ENCODE measurements at regions not wholly inside any gene's neighbourhood (a gene's known extent, or its start where the extent isn't known, plus 50 kb on each side); places are given as distances from the start of the nearest gene placed in this dataset.

GRCh38 chr13:82259284-82259683, 1623.0 kb downstream of the SLITRK1 start:
- intact Hi-C loops (cut with micrococcal nuclease): no loop called here
- Mint-ChIP-seq H3K4me1 (ENCODE audit: insufficient read depth, unreplicated experiment) (no peaks in the 10 kb centered on the region), H3K27ac (ENCODE audit: low read depth, unreplicated experiment) (no peak overlapping the region), H3K4me3 (ENCODE audit: unreplicated experiment) (no peak overlapping the region), H3K27me3 (ENCODE audit: insufficient read depth, unreplicated experiment) (no peaks in the 10 kb centered on the region), H3K9me3 (ENCODE audit: unreplicated experiment) (no peaks in the 10 kb centered on the region), H3K36me3 (ENCODE audit: insufficient read depth, unreplicated experiment) (no peaks in the 10 kb centered on the region)
- CTCF ChIA-PET: no interaction called here
- TF ChIP-seq, protein P1, sequence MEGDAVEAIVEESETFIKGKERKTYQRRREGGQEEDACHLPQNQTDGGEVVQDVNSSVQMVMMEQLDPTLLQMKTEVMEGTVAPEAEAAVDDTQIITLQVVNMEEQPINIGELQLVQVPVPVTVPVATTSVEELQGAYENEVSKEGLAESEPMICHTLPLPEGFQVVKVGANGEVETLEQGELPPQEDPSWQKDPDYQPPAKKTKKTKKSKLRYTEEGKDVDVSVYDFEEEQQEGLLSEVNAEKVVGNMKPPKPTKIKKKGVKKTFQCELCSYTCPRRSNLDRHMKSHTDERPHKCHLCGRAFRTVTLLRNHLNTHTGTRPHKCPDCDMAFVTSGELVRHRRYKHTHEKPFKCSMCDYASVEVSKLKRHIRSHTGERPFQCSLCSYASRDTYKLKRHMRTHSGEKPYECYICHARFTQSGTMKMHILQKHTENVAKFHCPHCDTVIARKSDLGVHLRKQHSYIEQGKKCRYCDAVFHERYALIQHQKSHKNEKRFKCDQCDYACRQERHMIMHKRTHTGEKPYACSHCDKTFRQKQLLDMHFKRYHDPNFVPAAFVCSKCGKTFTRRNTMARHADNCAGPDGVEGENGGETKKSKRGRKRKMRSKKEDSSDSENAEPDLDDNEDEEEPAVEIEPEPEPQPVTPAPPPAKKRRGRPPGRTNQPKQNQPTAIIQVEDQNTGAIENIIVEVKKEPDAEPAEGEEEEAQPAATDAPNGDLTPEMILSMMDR (IDR thresholded peaks at IDR 0.05; ENCODE audit: unreplicated experiment): no peak
- DNase-seq (ENCODE audit: unreplicated experiment): no peak
- POLR2A ChIA-PET: interaction anchor here (0.5 kb wide), 1 partner anchor 24 kb away, joined by 3 read pairs; no protein-coding TSS in a partner anchor
- no TSS peak for BruUV-seq (replicated peaks)

GRCh38 chr13:82257790-82258507, 1624.3 kb downstream of the SLITRK1 start:
- H3K36me3 Mint-ChIP-seq (ENCODE audit: insufficient read depth, unreplicated experiment): no peaks in the 10 kb centered on the region
- no peaks in the 10 kb centered on the region for H3K4me1 Mint-ChIP-seq (ENCODE audit: insufficient read depth, unreplicated experiment)
- no peak for DNase-seq (ENCODE audit: unreplicated experiment)
- BruUV-seq (replicated peaks): no TSS peak
- POLR2A ChIA-PET: no interaction called here
- H3K27me3 Mint-ChIP-seq (ENCODE audit: insufficient read depth, unreplicated experiment): no peaks in the 10 kb centered on the region
- intact Hi-C loops (cut with micrococcal nuclease): no loop called here
- CTCF ChIA-PET: interaction anchor here (0.6 kb wide), 1 partner anchor 53 kb away, joined by 3 read pairs; no protein-coding TSS in a partner anchor
- no peak overlapping the region for H3K4me3 Mint-ChIP-seq (ENCODE audit: unreplicated experiment)
- no peak overlapping the region for H3K27ac Mint-ChIP-seq (ENCODE audit: low read depth, unreplicated experiment)
- TF ChIP-seq, protein P1 (IDR thresholded peaks at IDR 0.05; ENCODE audit: unreplicated experiment): no peak
- H3K9me3 Mint-ChIP-seq (ENCODE audit: unreplicated experiment): no peaks in the 10 kb centered on the region

- intact Hi-C loops (cut with micrococcal nuclease): no loop called here
- DNase-seq (ENCODE audit: unreplicated experiment): no peak
- ChIA-PET CTCF (no interaction called here), POLR2A (no interaction called here)
- H3K4me1 Mint-ChIP-seq (ENCODE audit: insufficient read depth, unreplicated experiment): no peaks in the 10 kb centered on the region
- no peaks in the 10 kb centered on the region for H3K36me3 Mint-ChIP-seq (ENCODE audit: insufficient read depth, unreplicated experiment)
- no TSS peak for BruUV-seq (replicated peaks)
- no peaks in the 10 kb centered on the region for H3K27me3 Mint-ChIP-seq (ENCODE audit: insufficient read depth, unreplicated experiment)
- H3K27ac Mint-ChIP-seq (ENCODE audit: low read depth, unreplicated experiment): no peak overlapping the region
- H3K9me3 Mint-ChIP-seq (ENCODE audit: unreplicated experiment): peaks cover 5% of the 10 kb centered on the region
- no peak overlapping the region for H3K4me3 Mint-ChIP-seq (ENCODE audit: unreplicated experiment)
- TF ChIP-seq, protein P1 (IDR thresholded peaks at IDR 0.05; ENCODE audit: unreplicated experiment): no peak
These were observed 1633.5 kb downstream of the SLITRK1 start for GRCh38 chr13:82248762-82249161.

- no peaks in the 10 kb centered on the region for H3K4me1 Mint-ChIP-seq (ENCODE audit: insufficient read depth, unreplicated experiment)
- H3K9me3 Mint-ChIP-seq (ENCODE audit: unreplicated experiment): no peaks in the 10 kb centered on the region
- H3K27ac Mint-ChIP-seq (ENCODE audit: low read depth, unreplicated experiment): no peak overlapping the region
- intact Hi-C loops (cut with micrococcal nuclease): no loop called here
- ChIA-PET POLR2A (no interaction called here), CTCF (no interaction called here)
- H3K36me3 Mint-ChIP-seq (ENCODE audit: insufficient read depth, unreplicated experiment): no peaks in the 10 kb centered on the region
- no TSS peak for BruUV-seq (replicated peaks)
- no peak for DNase-seq (ENCODE audit: unreplicated experiment)
- no peak overlapping the region for H3K4me3 Mint-ChIP-seq (ENCODE audit: unreplicated experiment)
- TF ChIP-seq, protein P1 (IDR thresholded peaks at IDR 0.05; ENCODE audit: unreplicated experiment): no peak
- H3K27me3 Mint-ChIP-seq (ENCODE audit: insufficient read depth, unreplicated experiment): no peaks in the 10 kb centered on the region
These were observed 1636.4 kb downstream of the SLITRK1 start for GRCh38 chr13:82245860-82246259.
